ENCODE measurements at regions not wholly inside any gene's neighbourhood (a gene's known extent, or its start where the extent isn't known, plus 50 kb on each side); places are given as distances from the start of the nearest gene placed in this dataset.

DNA sequence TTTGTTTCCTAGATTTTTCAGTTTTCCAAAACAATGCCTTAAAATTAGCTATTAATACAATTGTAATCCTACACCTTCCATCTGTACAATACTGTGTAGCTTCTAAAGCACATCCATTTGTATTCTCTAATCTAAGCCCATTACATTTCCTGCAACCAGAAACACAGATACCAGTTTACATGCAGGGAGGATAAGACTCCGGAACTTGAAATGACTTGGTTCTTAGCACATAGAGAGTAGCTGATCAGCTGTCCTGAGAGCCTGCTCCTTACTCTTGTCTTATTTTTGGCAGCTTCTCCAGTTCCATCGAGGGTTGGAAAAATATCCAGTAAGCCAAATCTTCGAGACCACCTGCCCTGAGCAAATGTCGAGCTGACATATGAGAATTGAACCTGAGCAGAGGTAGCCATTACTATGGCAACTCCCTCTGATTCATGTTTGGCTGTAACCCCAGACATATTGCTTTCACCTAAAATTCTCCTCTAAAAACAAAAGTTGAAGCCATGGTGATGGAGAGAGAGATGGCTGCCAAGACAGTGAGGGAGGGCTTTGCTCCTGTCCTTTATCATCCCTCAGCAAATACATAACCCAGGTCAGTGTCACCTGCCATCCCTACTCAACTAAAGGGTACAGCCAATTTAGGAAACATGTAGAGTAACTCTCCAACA is 542.8 kb downstream of the IRS1 start:
- Histone ChIP-seq H3K9me3 (ENCODE audit: control insufficient read depth, insufficient read depth, low read length) (no peaks in the 10 kb centered on the region), H3K4me1 (ENCODE audit: insufficient read depth, low read length) (no peaks in the 10 kb centered on the region), H3K9ac (ENCODE audit: low read depth, low read length) (no peak overlapping the region), H3K36me3 (ENCODE audit: insufficient read depth, low read length) (no peaks in the 10 kb centered on the region)

DNA sequence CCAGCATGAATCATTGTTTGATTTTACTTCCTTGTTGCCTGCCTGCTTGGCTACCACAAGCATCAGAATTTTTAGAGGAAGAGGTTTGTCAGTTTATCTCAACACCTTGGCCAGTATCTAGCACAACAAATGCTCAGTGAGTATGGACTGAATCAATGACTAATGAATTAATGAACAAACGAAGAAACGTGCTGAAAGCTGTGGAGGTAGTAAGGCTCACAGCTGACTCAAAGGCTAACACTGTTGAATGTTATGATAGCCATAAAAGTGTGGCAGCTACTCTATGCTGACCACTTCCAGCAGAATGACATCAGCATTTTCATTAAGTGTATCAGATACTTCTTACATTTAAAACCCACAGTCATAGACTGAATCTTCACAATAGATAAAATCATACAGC is 543.4 kb downstream of the IRS1 start:
- Histone ChIP-seq H3K36me3 (ENCODE audit: insufficient read depth, low read length) (no peaks in the 10 kb centered on the region), H3K9ac (ENCODE audit: low read depth, low read length) (no peak overlapping the region), H3K4me1 (ENCODE audit: insufficient read depth, low read length) (no peaks in the 10 kb centered on the region), H3K9me3 (ENCODE audit: control insufficient read depth, insufficient read depth, low read length) (no peaks in the 10 kb centered on the region)

DNA sequence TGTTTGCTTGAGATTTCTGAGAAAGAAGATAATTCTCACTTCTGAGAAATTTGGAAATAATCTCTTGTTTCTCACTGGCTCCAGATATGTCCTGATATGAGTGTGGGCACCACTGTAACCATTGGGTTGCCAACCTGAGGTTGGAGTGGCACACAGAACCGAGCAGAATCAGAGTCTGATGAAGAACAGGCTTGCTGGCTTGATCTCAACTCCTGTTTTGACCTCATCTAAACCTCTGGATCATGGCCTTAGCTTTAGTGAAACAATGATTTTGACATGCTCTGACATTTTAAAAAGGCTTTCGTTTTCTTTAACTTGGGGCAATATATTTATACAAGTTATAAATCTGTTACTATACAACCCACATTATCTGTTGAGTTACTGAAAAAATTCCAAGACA is 548.0 kb downstream of the IRS1 start:
- Histone ChIP-seq H3K36me3 (ENCODE audit: insufficient read depth, low read length) (no peaks in the 10 kb centered on the region), H3K4me1 (ENCODE audit: insufficient read depth, low read length) (no peaks in the 10 kb centered on the region), H3K9me3 (ENCODE audit: control insufficient read depth, insufficient read depth, low read length) (no peaks in the 10 kb centered on the region), H3K9ac (ENCODE audit: low read depth, low read length) (no peak overlapping the region)

DNA sequence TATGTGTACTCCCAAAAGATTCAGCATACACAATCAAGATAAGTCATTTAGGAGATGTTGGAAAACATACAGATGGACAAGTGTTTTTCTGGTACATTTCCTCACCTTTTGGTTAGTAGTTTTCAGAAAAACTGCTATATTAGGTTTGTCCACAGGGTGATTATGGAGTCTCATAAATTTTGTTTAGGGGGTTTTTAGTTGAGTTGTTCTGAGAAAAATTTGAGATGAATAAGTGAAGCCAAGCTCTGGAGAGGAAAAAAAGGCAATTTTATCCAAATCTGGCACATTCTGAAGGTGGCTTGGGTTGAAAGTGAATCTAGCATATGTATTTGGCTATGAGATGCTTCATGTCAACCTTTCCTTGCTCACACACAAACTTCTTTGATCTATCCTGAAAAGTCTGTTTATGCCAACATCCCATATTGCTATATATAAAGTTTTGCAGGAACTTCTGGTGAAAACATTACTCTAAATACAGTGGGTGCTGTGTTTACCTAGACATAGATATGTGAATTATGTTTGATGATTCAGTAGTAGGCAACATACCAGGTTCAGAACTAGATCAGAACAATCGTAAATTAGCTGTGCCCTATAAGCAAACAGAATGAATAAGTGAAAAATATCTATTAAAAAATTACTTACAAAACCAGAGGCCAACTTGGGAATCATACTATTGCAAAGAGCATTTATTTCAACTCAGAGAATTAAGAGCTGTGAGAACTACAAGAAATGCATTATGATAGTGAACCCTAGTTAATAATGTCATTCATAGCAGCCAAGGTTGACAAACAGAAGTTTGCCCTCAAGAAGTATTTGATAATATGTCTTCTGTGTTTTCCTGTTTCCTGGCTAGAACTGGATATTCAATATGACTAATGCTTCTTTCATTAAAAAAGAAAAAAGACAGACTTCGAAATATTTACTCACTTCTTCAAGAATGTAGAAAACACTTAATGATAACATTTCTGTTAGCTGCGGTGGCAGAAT is 552.0 kb downstream of the IRS1 start:
- no peaks in the 10 kb centered on the region for H3K9me3 ChIP-seq (ENCODE audit: control insufficient read depth, insufficient read depth, low read length)
- no peaks in the 10 kb centered on the region for H3K36me3 ChIP-seq (ENCODE audit: insufficient read depth, low read length)
- H3K9ac ChIP-seq (ENCODE audit: low read depth, low read length): no peak overlapping the region
- no peaks in the 10 kb centered on the region for H3K4me1 ChIP-seq (ENCODE audit: insufficient read depth, low read length)

DNA sequence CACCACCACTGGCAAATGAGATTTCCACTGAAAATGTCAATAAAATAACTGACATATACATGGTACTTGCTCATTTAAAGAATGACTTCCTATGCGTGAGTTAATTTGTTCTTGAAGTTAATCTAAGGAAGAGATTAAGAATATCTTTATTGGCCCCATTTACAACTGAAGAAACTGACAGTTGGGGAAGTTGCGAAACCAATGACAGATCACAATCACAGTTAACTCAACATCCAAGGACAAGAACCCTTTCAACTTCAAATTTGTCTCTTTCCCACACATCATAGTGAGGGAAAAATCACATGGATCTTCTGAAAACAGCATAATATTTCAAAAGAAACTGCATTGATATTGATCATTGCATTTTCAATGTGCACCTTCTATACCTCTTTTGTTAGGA is 565.4 kb downstream of the IRS1 start:
- no peaks in the 10 kb centered on the region for H3K9me3 ChIP-seq (ENCODE audit: control insufficient read depth, insufficient read depth, low read length)
- no peaks in the 10 kb centered on the region for H3K36me3 ChIP-seq (ENCODE audit: insufficient read depth, low read length)
- H3K4me1 ChIP-seq (ENCODE audit: insufficient read depth, low read length): no peaks in the 10 kb centered on the region

DNA sequence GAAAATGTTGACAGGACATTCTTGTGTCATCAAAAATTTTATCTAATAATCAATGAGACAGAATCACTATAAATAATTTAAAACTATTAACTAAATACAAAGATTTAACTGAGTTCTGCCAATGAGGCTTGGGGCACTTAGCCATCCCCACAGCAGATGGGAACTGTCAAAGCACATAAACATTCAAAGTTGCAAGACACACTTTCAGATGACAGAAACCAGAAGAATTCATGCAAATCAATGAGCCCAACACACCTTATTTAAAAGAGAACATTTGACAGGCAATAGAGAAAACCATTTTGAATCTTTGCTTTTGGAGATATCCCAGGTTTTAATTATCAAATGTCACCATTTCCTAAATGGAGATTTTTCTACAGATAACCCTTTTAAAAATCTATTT is 566.2 kb downstream of the IRS1 start:
- H3K9me3 ChIP-seq (ENCODE audit: control insufficient read depth, insufficient read depth, low read length): no peaks in the 10 kb centered on the region
- H3K9ac ChIP-seq (ENCODE audit: low read depth, low read length): no peak overlapping the region
- H3K36me3 ChIP-seq (ENCODE audit: insufficient read depth, low read length): no peaks in the 10 kb centered on the region
- no peaks in the 10 kb centered on the region for H3K4me1 ChIP-seq (ENCODE audit: insufficient read depth, low read length)

More for the DNA sequence above, 565.4 kb downstream of the IRS1 start:
- H3K9ac ChIP-seq (ENCODE audit: low read depth, low read length): no peak overlapping the region

DNA sequence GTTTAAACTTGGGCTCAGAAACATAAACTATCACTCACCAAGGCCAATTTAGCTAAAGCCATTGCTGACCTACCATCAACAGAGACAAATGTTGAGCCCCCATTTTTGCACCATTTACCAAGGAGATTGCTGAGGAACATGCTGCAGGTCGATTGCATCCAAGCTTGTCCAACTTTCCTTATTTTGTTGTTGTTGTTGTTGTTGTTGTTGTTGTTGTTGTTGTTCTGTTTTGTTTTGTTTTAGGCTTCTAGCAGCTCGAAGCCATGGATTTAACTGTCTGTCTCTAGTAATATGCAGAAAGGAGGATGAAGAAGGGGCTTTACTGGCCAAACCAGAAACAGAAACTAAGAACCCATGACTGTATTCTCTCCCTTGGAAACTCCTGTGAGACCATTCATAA is 571.5 kb downstream of the IRS1 start:
- Histone ChIP-seq H3K9ac (ENCODE audit: low read depth, low read length) (no peak overlapping the region), H3K9me3 (ENCODE audit: control insufficient read depth, insufficient read depth, low read length) (no peaks in the 10 kb centered on the region), H3K4me1 (ENCODE audit: insufficient read depth, low read length) (no peaks in the 10 kb centered on the region), H3K36me3 (ENCODE audit: insufficient read depth, low read length) (no peaks in the 10 kb centered on the region)

DNA sequence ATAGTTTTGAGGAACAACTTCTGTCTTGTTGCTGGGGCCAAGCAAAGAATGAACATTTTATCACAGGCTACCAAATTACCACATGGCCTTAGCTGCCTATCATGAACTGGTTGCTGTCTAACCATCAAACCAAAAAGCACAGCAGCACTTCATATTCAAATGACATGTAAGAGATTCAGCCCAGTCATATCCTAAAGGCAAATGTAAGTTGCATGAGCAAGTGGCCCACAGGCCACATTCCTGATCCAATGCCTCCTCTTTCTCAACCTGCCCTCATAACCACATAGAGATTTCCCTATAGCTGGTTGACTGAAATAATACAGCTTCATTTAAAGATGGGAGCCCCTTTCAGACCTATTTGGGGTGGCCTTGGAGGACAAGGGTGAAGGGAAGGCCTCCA is 572.3 kb downstream of the IRS1 start:
- no peaks in the 10 kb centered on the region for H3K4me1 ChIP-seq (ENCODE audit: insufficient read depth, low read length)
- H3K9me3 ChIP-seq (ENCODE audit: control insufficient read depth, insufficient read depth, low read length): no peaks in the 10 kb centered on the region
- no peak overlapping the region for H3K9ac ChIP-seq (ENCODE audit: low read depth, low read length)
- no peaks in the 10 kb centered on the region for H3K36me3 ChIP-seq (ENCODE audit: insufficient read depth, low read length)

DNA sequence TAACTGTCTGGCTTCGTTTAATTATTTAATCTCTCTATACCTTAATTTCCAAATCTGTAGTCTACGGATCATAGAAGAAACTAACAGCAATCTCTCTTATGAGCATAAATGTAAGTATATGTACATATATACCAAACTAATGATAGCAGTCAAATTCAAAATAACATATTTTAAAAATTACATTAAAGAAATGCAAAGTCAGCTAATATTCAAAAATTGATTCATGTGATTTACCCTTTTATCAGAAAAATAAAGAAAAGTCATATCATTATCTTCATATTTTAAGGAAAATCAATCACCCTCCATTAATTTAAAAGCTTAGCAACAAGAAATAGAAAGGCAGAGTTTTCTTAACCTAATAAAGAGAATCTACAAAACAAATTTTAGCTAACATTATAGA is 575.9 kb downstream of the IRS1 start:
- H3K9ac ChIP-seq (ENCODE audit: low read depth, low read length): no peak overlapping the region
- no peaks in the 10 kb centered on the region for H3K4me1 ChIP-seq (ENCODE audit: insufficient read depth, low read length)
- no peaks in the 10 kb centered on the region; the same call in 1 of the 2 replicates for H3K36me3 ChIP-seq (ENCODE audit: insufficient read depth, low read length)
- no peaks in the 10 kb centered on the region for H3K9me3 ChIP-seq (ENCODE audit: control insufficient read depth, insufficient read depth, low read length)

DNA sequence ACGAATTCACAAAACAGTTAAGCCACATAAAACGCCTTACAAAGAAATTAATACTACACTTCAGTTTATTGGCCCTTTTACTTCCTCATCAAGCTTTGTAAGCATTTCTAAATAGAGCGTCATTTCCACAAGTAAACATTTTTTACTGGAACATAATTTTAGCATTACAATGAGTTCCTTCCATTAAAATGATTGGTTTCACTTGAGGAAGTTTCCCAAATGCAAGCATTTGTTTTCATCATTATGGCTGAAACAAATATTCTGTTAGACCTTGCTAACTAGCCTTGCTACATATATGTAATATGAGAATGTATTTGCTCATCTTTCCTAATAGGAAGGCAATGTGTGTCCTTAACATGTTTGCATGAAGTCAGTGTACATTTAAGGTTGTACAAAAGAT is 579.1 kb downstream of the IRS1 start:
- Histone ChIP-seq H3K9ac (ENCODE audit: low read depth, low read length) (no peak overlapping the region), H3K9me3 (ENCODE audit: control insufficient read depth, insufficient read depth, low read length) (no peaks in the 10 kb centered on the region), H3K4me1 (ENCODE audit: insufficient read depth, low read length) (no peaks in the 10 kb centered on the region), H3K36me3 (ENCODE audit: insufficient read depth, low read length) (no peaks in the 10 kb centered on the region; the same call in 1 of the 2 replicates)

DNA sequence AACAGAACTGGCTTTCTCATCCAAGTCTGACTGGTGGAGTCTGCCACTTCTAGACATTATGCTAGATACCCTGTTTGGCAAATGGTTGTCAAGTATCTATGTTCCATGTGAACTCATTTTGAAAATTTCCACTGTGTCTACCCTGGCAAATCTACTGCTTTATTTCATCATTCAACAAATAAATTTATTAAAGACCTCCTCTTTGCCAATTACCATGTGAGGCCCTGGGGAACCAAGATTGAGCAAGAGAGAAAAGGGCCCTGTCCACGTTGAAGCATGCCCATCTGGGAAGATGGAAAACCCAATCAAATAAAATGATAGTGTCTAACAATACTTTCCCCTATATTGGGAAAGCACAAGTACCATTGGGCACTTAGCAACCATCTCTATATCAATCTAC is 582.4 kb downstream of the IRS1 start:
- no peak overlapping the region for H3K9ac ChIP-seq (ENCODE audit: low read depth, low read length)
- no peaks in the 10 kb centered on the region; the same call in 1 of the 2 replicates for H3K36me3 ChIP-seq (ENCODE audit: insufficient read depth, low read length)
- no peaks in the 10 kb centered on the region for H3K4me1 ChIP-seq (ENCODE audit: insufficient read depth, low read length)
- H3K9me3 ChIP-seq (ENCODE audit: control insufficient read depth, insufficient read depth, low read length): no peaks in the 10 kb centered on the region

DNA sequence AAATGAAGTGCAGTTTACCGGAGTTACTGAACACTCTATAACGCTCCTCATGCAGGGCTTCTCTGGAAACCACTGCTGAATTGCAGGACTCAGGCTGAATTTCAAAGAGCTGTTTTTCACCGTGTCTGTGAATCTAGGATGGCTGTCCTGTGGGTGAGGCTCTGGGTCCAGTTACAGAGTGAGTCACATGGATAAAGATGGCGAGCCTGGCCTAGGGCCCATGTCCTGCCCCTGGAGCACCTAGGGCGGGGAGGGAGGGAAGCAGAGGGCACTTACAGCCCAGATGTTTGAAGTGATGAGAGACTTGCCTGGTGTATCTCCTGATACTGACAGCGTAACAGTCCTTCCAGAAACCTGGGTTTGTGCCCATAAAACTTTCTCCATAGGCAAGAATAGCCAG is 583.0 kb downstream of the IRS1 start:
- Histone ChIP-seq H3K9ac (ENCODE audit: low read depth, low read length) (no peak overlapping the region), H3K9me3 (ENCODE audit: control insufficient read depth, insufficient read depth, low read length) (no peaks in the 10 kb centered on the region), H3K36me3 (ENCODE audit: insufficient read depth, low read length) (no peaks in the 10 kb centered on the region; the same call in 1 of the 2 replicates), H3K4me1 (ENCODE audit: insufficient read depth, low read length) (no peaks in the 10 kb centered on the region)

DNA sequence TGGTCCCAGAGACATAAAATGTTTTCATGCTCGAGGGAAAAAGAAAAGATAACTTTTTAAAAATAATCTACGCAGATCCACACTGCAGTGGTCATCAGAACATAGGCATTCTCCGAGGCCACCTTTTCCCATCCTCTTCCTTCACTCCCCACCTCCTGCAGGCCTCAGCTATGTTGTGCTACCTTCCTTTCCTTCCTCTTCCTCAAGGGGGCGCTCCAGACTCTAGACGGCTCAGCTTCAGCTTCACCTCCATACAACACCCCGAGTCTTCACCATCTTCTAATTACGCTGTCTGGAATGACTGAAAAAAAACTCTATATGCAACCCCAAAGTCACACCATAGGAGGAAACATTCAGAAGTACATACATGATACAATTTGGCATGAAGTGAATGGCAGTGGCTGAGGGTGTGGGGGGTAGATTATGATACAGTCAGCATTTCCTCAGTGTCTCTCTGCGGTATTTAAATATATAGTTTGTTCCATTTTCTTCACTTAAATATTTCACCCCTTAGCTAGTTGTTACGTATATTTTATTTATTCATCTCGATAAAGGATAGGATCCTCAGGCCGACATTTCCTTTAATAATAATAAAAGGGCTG is 583.6 kb downstream of the IRS1 start:
- no peaks in the 10 kb centered on the region for H3K4me1 ChIP-seq (ENCODE audit: insufficient read depth, low read length)

DNA sequence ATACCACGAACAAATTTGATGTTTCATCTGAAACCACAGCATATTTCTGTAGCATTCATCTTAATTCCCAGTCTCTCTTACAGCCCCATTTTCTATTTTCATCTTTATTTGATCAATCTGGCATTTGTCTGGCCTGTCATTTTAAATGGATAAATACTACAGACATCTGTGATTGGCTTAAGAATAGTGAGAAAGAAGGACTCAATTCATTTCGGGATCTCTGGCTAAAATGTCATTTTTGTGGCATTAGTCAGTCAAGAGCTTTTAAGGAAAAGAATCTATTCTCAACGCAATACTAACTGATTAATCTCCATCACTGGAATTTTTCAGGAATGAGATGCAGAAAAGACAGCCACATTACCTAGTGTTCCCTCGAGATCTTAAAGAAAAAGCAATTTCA is 585.9 kb downstream of the IRS1 start:
- H3K36me3 ChIP-seq (ENCODE audit: insufficient read depth, low read length): no peaks in the 10 kb centered on the region
- no peak overlapping the region for H3K9ac ChIP-seq (ENCODE audit: low read depth, low read length)
- H3K4me1 ChIP-seq (ENCODE audit: insufficient read depth, low read length): no peaks in the 10 kb centered on the region
- no peaks in the 10 kb centered on the region for H3K9me3 ChIP-seq (ENCODE audit: control insufficient read depth, insufficient read depth, low read length)

More for the DNA sequence above, 583.6 kb downstream of the IRS1 start:
- Histone ChIP-seq H3K36me3 (ENCODE audit: insufficient read depth, low read length) (no peaks in the 10 kb centered on the region; the same call in 1 of the 2 replicates), H3K9me3 (ENCODE audit: control insufficient read depth, insufficient read depth, low read length) (no peaks in the 10 kb centered on the region), H3K9ac (ENCODE audit: low read depth, low read length) (no peak overlapping the region)

All from ES-I3 (cell line).